ENCODE measurements at regions not wholly inside any gene's neighbourhood (a gene's known extent, or its start where the extent isn't known, plus 50 kb on each side); places are given as distances from the start of the nearest gene placed in this dataset.

DNA sequence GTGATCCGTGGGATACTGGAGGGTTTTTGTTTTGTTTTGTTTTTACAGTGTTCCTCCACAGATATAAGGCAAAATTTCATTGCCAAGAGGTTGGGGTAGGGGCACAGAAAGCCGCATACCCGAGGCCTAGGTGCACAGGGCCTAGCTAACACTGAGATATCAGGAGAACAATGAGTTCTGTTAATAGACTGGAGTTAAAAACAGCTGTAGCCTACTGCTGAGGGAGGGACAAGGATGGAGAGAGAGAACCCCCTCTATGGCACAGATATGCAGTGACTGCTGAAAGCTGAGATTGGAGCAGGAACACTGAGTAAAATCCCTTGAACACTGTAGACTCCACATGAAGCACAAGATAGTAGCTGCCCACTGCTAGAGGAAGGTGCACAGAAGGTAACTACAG lies 53.1 kb upstream of the MAP3K13 start:
- TF ChIP-seq, protein P1, sequence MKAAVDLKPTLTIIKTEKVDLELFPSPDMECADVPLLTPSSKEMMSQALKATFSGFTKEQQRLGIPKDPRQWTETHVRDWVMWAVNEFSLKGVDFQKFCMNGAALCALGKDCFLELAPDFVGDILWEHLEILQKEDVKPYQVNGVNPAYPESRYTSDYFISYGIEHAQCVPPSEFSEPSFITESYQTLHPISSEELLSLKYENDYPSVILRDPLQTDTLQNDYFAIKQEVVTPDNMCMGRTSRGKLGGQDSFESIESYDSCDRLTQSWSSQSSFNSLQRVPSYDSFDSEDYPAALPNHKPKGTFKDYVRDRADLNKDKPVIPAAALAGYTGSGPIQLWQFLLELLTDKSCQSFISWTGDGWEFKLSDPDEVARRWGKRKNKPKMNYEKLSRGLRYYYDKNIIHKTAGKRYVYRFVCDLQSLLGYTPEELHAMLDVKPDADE (IDR thresholded peaks at IDR 0.05) = no peak
- TF ChIP-seq, protein P2, sequence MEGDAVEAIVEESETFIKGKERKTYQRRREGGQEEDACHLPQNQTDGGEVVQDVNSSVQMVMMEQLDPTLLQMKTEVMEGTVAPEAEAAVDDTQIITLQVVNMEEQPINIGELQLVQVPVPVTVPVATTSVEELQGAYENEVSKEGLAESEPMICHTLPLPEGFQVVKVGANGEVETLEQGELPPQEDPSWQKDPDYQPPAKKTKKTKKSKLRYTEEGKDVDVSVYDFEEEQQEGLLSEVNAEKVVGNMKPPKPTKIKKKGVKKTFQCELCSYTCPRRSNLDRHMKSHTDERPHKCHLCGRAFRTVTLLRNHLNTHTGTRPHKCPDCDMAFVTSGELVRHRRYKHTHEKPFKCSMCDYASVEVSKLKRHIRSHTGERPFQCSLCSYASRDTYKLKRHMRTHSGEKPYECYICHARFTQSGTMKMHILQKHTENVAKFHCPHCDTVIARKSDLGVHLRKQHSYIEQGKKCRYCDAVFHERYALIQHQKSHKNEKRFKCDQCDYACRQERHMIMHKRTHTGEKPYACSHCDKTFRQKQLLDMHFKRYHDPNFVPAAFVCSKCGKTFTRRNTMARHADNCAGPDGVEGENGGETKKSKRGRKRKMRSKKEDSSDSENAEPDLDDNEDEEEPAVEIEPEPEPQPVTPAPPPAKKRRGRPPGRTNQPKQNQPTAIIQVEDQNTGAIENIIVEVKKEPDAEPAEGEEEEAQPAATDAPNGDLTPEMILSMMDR (conservative IDR thresholded peaks at IDR 0.05; ENCODE audit: low read depth in 2 of 2) = no peak
- TF ChIP-seq CREB1 (CRISPR knock-in tag; IDR thresholded peaks at IDR 0.05; ENCODE audit: low read depth) (no peak), ZNF114 (CRISPR knock-in tag; IDR thresholded peaks at IDR 0.05) (no peak), EZH2 (IDR thresholded peaks at IDR 0.05; ENCODE audit: low read depth, unreplicated experiment) (no peak), NANOG (IDR thresholded peaks at IDR 0.05; ENCODE audit: borderline replicate concordance) (no peak), POLR2AphosphoS5 (IDR thresholded peaks at IDR 0.05; ENCODE audit: low read depth) (no peak), JUNB (IDR thresholded peaks at IDR 0.05; ENCODE audit: unreplicated experiment) (no peak), STAT1 (IDR thresholded peaks at IDR 0.05; ENCODE audit: unreplicated experiment) (no peak), EZH2phosphoT487 (IDR thresholded peaks at IDR 0.05; ENCODE audit: unreplicated experiment) (no peak), ZNF331 (CRISPR knock-in tag; IDR thresholded peaks at IDR 0.05; ENCODE audit: low read depth) (no peak)
- TF ChIP-seq, protein P3, sequence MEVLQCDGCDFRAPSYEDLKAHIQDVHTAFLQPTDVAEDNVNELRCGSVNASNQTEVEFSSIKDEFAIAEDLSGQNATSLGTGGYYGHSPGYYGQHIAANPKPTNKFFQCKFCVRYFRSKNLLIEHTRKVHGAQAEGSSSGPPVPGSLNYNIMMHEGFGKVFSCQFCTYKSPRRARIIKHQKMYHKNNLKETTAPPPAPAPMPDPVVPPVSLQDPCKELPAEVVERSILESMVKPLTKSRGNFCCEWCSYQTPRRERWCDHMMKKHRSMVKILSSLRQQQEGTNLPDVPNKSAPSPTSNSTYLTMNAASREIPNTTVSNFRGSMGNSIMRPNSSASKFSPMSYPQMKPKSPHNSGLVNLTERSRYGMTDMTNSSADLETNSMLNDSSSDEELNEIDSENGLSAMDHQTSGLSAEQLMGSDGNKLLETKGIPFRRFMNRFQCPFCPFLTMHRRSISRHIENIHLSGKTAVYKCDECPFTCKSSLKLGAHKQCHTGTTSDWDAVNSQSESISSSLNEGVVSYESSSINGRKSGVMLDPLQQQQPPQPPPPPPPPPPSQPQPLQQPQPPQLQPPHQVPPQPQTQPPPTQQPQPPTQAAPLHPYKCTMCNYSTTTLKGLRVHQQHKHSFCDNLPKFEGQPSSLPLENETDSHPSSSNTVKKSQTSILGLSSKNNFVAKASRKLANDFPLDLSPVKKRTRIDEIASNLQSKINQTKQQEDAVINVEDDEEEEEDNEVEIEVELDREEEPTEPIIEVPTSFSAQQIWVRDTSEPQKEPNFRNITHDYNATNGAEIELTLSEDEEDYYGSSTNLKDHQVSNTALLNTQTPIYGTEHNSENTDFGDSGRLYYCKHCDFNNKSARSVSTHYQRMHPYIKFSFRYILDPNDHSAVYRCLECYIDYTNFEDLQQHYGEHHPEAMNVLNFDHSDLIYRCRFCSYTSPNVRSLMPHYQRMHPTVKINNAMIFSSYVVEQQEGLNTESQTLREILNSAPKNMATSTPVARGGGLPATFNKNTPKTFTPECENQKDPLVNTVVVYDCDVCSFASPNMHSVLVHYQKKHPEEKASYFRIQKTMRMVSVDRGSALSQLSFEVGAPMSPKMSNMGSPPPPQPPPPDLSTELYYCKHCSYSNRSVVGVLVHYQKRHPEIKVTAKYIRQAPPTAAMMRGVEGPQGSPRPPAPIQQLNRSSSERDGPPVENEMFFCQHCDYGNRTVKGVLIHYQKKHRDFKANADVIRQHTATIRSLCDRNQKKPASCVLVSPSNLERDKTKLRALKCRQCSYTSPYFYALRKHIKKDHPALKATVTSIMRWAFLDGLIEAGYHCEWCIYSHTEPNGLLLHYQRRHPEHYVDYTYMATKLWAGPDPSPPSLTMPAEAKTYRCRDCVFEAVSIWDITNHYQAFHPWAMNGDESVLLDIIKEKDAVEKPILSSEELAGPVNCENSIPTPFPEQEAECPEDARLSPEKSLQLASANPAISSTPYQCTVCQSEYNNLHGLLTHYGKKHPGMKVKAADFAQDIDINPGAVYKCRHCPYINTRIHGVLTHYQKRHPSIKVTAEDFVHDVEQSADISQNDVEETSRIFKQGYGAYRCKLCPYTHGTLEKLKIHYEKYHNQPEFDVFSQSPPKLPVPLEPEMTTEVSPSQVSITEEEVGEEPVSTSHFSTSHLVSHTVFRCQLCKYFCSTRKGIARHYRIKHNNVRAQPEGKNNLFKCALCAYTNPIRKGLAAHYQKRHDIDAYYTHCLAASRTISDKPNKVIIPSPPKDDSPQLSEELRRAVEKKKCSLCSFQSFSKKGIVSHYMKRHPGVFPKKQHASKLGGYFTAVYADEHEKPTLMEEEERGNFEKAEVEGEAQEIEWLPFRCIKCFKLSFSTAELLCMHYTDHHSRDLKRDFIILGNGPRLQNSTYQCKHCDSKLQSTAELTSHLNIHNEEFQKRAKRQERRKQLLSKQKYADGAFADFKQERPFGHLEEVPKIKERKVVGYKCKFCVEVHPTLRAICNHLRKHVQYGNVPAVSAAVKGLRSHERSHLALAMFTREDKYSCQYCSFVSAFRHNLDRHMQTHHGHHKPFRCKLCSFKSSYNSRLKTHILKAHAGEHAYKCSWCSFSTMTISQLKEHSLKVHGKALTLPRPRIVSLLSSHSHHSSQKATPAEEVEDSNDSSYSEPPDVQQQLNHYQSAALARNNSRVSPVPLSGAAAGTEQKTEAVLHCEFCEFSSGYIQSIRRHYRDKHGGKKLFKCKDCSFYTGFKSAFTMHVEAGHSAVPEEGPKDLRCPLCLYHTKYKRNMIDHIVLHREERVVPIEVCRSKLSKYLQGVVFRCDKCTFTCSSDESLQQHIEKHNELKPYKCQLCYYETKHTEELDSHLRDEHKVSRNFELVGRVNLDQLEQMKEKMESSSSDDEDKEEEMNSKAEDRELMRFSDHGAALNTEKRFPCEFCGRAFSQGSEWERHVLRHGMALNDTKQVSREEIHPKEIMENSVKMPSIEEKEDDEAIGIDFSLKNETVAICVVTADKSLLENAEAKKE (CRISPR knock-in tag; IDR thresholded peaks at IDR 0.05) = no peak
- TF ChIP-seq, protein P4, sequence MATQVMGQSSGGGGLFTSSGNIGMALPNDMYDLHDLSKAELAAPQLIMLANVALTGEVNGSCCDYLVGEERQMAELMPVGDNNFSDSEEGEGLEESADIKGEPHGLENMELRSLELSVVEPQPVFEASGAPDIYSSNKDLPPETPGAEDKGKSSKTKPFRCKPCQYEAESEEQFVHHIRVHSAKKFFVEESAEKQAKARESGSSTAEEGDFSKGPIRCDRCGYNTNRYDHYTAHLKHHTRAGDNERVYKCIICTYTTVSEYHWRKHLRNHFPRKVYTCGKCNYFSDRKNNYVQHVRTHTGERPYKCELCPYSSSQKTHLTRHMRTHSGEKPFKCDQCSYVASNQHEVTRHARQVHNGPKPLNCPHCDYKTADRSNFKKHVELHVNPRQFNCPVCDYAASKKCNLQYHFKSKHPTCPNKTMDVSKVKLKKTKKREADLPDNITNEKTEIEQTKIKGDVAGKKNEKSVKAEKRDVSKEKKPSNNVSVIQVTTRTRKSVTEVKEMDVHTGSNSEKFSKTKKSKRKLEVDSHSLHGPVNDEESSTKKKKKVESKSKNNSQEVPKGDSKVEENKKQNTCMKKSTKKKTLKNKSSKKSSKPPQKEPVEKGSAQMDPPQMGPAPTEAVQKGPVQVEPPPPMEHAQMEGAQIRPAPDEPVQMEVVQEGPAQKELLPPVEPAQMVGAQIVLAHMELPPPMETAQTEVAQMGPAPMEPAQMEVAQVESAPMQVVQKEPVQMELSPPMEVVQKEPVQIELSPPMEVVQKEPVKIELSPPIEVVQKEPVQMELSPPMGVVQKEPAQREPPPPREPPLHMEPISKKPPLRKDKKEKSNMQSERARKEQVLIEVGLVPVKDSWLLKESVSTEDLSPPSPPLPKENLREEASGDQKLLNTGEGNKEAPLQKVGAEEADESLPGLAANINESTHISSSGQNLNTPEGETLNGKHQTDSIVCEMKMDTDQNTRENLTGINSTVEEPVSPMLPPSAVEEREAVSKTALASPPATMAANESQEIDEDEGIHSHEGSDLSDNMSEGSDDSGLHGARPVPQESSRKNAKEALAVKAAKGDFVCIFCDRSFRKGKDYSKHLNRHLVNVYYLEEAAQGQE (IDR thresholded peaks at IDR 0.05; ENCODE audit: unreplicated experiment) = no peak

Data from GM23338 (cell line).